ENCODE measurements at regions not wholly inside any gene's neighbourhood (a gene's known extent, or its start where the extent isn't known, plus 50 kb on each side); places are given as distances from the start of the nearest gene placed in this dataset.

DNA sequence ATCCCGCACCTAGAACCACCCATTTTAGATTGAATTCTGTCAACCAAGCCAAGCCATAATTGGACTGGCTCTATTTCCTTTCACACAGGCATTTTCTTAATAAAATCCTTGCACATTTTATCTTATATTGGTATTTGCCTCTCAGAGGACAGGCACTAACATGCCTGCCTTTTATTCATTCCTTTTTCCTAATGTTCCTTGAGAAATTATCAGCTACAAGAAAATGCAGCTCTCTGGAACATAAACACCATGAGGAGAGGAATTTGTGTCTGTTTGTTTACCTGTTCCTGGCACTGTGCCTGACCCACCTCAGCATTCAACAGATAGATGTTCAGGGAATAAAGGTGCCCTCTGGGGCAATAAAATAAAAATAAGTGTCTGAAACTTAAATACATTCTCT lies 116.2 kb downstream of the PDHA2 start (continued):
- TF ChIP-seq JUND (IDR thresholded peaks at IDR 0.05), result no peak
- TF ChIP-seq POLR2AphosphoS5 (IDR thresholded peaks at IDR 0.05; ENCODE audit: low read depth, low read length), result no peak
- no peak for TF ChIP-seq ZBTB33 (IDR thresholded peaks at IDR 0.05; ENCODE audit: extremely low read depth, insufficient replicate concordance, low read length)

GRCh38 chr4:95957054-95957453 lies 117.2 kb downstream of the PDHA2 start:
- POLR2A ChIA-PET, result interaction anchor here (0.7 kb wide), 1 partner anchor 771 kb away, joined by 3 read pairs; no protein-coding TSS in a partner anchor

More at GRCh38 chr4:95957054-95957453, 117.2 kb downstream of the PDHA2 start:
- no TSS peak for BruUV-seq (replicated peaks)
- Histone ChIP-seq H3K27me3 (ENCODE audit: insufficient read depth, low read length) (no peaks in the 10 kb centered on the region), H3K9me2 (ENCODE audit: insufficient read depth) (no peaks in the 10 kb centered on the region), H4K20me1 (ENCODE audit: insufficient read depth) (no peaks in the 10 kb centered on the region), H3K27ac (ENCODE audit: low read depth, low read length) (no peak overlapping the region), H3K36me3 (ENCODE audit: control insufficient read depth in 1 of 2, insufficient read depth in 2 of 2, low read length in 2 of 2) (no peaks in the 10 kb centered on the region), H3K4me3 (replicated peaks in 1 of 2; ENCODE audit: low read depth in 1 of 2, low read length in 2 of 2) (no peak overlapping the region), H3K9ac (ENCODE audit: low read length) (no peak overlapping the region), H3K9me3 (ENCODE audit: control insufficient read depth in 1 of 2, insufficient read depth in 1 of 2, low read depth in 1 of 2, low read length in 2 of 2) (no peaks in the 10 kb centered on the region), H3K79me2 (ENCODE audit: insufficient read depth, low read length) (no peaks in the 10 kb centered on the region), H3K4me1 (ENCODE audit: control insufficient read depth in 1 of 2, insufficient read depth in 2 of 2, low read length in 2 of 2) (no peaks in the 10 kb centered on the region), H2AFZ (ENCODE audit: low read depth, low read length, poor library complexity, severe bottlenecking) (no peak overlapping the region), H3K4me2 (ENCODE audit: low read length) (no peak overlapping the region)
- intact Hi-C loops (cut with micrococcal nuclease), result no loop called here
- no peak for DNase-seq (ENCODE audit: low read depth, low spot score)
- TF ChIP-seq ZNF274 (IDR thresholded peaks at IDR 0.05; ENCODE audit: low read depth, low read length), result no peak
- no peak for TF ChIP-seq ZBTB33 (IDR thresholded peaks at IDR 0.05; ENCODE audit: extremely low read depth, insufficient replicate concordance, low read length)
- no peak for TF ChIP-seq POLR2AphosphoS5 (IDR thresholded peaks at IDR 0.05; ENCODE audit: low read depth, low read length)
- TF ChIP-seq SP1 (IDR thresholded peaks at IDR 0.05; ENCODE audit: low read depth), result no peak
- no peak for TF ChIP-seq YY1 (IDR thresholded peaks at IDR 0.05; ENCODE audit: extremely low read depth, insufficient replicate concordance, low read depth, low read length)
- TF ChIP-seq CBX3 (IDR thresholded peaks at IDR 0.05; ENCODE audit: low read depth), result no peak
- no peak for TF ChIP-seq EZH2 (IDR thresholded peaks at IDR 0.05)
- TF ChIP-seq POLR2A (IDR thresholded peaks at IDR 0.05; ENCODE audit: borderline replicate concordance, extremely low read depth, insufficient read depth, insufficient read length), result no peak
- no peak for TF ChIP-seq ATF3 (IDR thresholded peaks at IDR 0.05)
- ChIA-PET CTCF (no interaction called here), RAD21 (ENCODE audit: low non-redundant PET in 1 of 2, low total read pairs in 2 of 2, uncharacterized antibody in 2 of 2, unreplicated experiment in 2 of 2) (no interaction called here)
- ATAC-seq, result no peak
